A549 (cell line): ENCODE measurements at regions not wholly inside any gene's neighbourhood (a gene's known extent, or its start where the extent isn't known, plus 50 kb on each side); places are given as distances from the start of the nearest gene placed in this dataset.

Experiments
- BHLHE40 ChIP-seq: IDR thresholded peaks from 2 replicates; pipeline ENCODE4 v1.6.1; 2012; ENCODE audit warnings: low read depth, low read length, inconsistent platforms
- CEBPB ChIP-seq, 2 experiments: fragments of >200 bp in 1 of 2; sonication (Bioruptor Twin) in 1 of 2; formaldehyde crosslinking in 1 of 2; IDR thresholded peaks; 2 replicates each; pipeline ENCODE4 v1.6.1; 2012 to 2016
- EP300 ChIP-seq, 2 experiments: fragments of >200 bp; sonication (Bioruptor Twin); formaldehyde crosslinking; IDR thresholded peaks; 2 replicates in 1 of 2; 3 replicates in 1 of 2; pipeline ENCODE4 v1.6.1; 2016 to 2017
- FOSB ChIP-seq: fragments of 250-450 bp; sonication (Bioruptor Pico); IDR thresholded peaks from 2 replicates; pipeline ENCODE4 v1.5.0; 2020; ENCODE audit warnings: mild to moderate bottlenecking, moderate library complexity
- POLR2A ChIP-seq: IDR thresholded peaks from 2 replicates; pipeline ENCODE4 v1.6.1; 2012; ENCODE audit warnings: mild to moderate bottlenecking, low read length
- POLR2AphosphoS2 ChIP-seq: conservative IDR thresholded peaks from 2 replicates; pipeline ENCODE4 v1.6.1; 2012; ENCODE audit warnings: low read length, improper control_type of control experiment, inconsistent platforms
- RAD21 ChIP-seq, 2 experiments: fragments of >200 bp in 1 of 2; sonication (Bioruptor Twin) in 1 of 2; formaldehyde crosslinking in 1 of 2; IDR thresholded peaks in 1 of 2; conservative IDR thresholded peaks in 1 of 2; 2 replicates in 1 of 2; 3 replicates in 1 of 2; pipeline ENCODE4 v1.6.1; 2012 to 2018; ENCODE audit warnings: inconsistent platforms in 1 of 2
- SMC3 ChIP-seq: fragments of >200 bp; sonication (Bioruptor Twin); formaldehyde crosslinking; IDR thresholded peaks from 3 replicates; pipeline ENCODE4 v1.6.1; 2018; ENCODE audit warnings: inconsistent platforms
- ZFP36 ChIP-seq: fragments of 450-650 bp; IDR thresholded peaks from 2 replicates; pipeline ENCODE4 v1.6.1; 2014; ENCODE audit warnings: borderline replicate concordance; ENCODE audit not compliant: partially characterized antibody
- TF ChIP-seq, protein P1 (sequence below): fragments of >200 bp; sonication (Bioruptor Twin); formaldehyde crosslinking; IDR thresholded peaks from 3 replicates; pipeline ENCODE4 v1.5.1; 2016
- TF ChIP-seq, protein P2 (sequence below): IDR thresholded peaks from 2 replicates; pipeline ENCODE4 v1.6.1; 2012
- TF ChIP-seq, protein P3 (sequence below): fragments of 200-600 bp; sonication (generic); IDR thresholded peaks from 2 replicates; pipeline ENCODE4 v1.6.1; 2016; ENCODE audit warnings: antibody characterized with exemption, mild to moderate bottlenecking, moderate library complexity
- TF ChIP-seq, protein P4 (sequence below): fragments of >200 bp; sonication (Bioruptor Twin); formaldehyde crosslinking; IDR thresholded peaks from 3 replicates; pipeline ENCODE4 v1.6.1; 2016

DNA sequence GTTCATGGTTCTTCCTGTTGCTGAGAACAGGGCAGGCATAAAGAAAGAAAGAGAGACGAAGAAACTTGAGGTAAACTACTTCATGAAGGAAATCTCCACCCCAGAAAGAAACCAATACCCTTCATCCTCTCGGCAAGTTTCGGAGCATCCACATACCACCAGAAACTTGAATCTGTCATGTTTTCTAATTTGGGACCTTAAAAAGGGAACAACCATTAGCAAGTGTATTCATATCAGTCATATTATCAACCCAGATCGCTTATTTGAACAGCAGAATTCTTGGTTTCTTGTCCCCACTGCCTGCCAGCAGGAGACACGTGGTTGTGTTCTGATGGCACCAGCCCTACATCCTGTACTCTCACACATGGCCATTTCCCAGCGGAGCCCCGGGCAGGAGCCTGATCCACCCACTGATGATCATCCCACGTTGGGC is 53.2 kb upstream of the FZD7 start:
- no peak for TF ChIP-seq EP300 (IDR thresholded peaks at IDR 0.05)
- no peak for TF ChIP-seq SMC3
- TF ChIP-seq, protein P1, sequence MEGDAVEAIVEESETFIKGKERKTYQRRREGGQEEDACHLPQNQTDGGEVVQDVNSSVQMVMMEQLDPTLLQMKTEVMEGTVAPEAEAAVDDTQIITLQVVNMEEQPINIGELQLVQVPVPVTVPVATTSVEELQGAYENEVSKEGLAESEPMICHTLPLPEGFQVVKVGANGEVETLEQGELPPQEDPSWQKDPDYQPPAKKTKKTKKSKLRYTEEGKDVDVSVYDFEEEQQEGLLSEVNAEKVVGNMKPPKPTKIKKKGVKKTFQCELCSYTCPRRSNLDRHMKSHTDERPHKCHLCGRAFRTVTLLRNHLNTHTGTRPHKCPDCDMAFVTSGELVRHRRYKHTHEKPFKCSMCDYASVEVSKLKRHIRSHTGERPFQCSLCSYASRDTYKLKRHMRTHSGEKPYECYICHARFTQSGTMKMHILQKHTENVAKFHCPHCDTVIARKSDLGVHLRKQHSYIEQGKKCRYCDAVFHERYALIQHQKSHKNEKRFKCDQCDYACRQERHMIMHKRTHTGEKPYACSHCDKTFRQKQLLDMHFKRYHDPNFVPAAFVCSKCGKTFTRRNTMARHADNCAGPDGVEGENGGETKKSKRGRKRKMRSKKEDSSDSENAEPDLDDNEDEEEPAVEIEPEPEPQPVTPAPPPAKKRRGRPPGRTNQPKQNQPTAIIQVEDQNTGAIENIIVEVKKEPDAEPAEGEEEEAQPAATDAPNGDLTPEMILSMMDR = no peak
- TF ChIP-seq, protein P2, sequence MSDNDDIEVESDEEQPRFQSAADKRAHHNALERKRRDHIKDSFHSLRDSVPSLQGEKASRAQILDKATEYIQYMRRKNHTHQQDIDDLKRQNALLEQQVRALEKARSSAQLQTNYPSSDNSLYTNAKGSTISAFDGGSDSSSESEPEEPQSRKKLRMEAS = no peak
- TF ChIP-seq, protein P3, sequence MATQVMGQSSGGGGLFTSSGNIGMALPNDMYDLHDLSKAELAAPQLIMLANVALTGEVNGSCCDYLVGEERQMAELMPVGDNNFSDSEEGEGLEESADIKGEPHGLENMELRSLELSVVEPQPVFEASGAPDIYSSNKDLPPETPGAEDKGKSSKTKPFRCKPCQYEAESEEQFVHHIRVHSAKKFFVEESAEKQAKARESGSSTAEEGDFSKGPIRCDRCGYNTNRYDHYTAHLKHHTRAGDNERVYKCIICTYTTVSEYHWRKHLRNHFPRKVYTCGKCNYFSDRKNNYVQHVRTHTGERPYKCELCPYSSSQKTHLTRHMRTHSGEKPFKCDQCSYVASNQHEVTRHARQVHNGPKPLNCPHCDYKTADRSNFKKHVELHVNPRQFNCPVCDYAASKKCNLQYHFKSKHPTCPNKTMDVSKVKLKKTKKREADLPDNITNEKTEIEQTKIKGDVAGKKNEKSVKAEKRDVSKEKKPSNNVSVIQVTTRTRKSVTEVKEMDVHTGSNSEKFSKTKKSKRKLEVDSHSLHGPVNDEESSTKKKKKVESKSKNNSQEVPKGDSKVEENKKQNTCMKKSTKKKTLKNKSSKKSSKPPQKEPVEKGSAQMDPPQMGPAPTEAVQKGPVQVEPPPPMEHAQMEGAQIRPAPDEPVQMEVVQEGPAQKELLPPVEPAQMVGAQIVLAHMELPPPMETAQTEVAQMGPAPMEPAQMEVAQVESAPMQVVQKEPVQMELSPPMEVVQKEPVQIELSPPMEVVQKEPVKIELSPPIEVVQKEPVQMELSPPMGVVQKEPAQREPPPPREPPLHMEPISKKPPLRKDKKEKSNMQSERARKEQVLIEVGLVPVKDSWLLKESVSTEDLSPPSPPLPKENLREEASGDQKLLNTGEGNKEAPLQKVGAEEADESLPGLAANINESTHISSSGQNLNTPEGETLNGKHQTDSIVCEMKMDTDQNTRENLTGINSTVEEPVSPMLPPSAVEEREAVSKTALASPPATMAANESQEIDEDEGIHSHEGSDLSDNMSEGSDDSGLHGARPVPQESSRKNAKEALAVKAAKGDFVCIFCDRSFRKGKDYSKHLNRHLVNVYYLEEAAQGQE = no peak
- TF ChIP-seq POLR2A = no peak
- TF ChIP-seq POLR2AphosphoS2 = no peak
- no peak for TF ChIP-seq CEBPB (IDR thresholded peaks at IDR 0.05)
- TF ChIP-seq, protein P4, sequence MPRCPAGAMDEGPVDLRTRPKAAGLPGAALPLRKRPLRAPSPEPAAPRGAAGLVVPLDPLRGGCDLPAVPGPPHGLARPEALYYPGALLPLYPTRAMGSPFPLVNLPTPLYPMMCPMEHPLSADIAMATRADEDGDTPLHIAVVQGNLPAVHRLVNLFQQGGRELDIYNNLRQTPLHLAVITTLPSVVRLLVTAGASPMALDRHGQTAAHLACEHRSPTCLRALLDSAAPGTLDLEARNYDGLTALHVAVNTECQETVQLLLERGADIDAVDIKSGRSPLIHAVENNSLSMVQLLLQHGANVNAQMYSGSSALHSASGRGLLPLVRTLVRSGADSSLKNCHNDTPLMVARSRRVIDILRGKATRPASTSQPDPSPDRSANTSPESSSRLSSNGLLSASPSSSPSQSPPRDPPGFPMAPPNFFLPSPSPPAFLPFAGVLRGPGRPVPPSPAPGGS = no peak
- TF ChIP-seq ZFP36 = no peak
- no peak for TF ChIP-seq BHLHE40
- no peak for TF ChIP-seq RAD21 (conservative IDR thresholded peaks at IDR 0.05 in 1 of 2, IDR thresholded peaks at IDR 0.05 in 1 of 2)
- TF ChIP-seq FOSB (CRISPR knock-in tag) = no peak
